ENCODE measurements at regions not wholly inside any gene's neighbourhood (a gene's known extent, or its start where the extent isn't known, plus 50 kb on each side); places are given as distances from the start of the nearest gene placed in this dataset.

DNA sequence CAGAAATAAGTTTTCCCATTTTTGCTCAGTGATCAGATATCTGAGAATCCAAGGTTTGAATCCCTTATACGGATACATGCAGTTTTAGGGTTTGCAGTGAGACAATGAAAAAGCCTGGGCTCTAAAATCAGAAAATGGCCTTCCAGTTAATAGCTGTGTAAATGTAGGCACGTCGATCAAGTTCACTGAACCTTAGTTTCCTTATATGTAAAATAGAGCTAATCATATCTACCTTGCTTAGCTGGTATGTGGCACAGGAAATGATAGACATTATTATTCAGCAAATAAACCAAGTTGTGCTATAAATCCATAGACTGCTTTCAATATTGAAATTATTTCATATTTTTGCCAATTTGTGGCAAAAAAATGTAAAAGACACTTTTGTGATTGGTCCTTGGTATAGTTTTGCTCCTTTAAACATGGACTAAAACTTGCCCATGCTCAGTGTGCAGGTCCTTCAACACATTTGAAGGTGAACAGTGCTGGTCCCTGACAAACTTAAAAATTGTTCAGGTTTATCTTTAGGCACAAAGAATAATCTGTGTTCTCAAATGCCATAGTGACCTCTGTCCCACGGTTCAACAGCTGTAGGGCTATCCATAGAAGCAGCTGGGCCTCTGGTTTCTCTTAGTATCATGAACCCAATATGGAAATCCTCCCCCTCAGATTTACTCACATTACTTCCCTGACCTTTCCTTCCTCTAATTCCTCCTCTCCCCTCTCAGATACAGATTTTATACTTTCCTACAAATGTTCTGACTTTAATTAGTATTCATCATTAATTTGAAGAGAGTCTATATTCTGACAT is 51.0 kb downstream of the CCDC54 start:
- no peak for DNase-seq (ENCODE audit: low read depth)

DNA sequence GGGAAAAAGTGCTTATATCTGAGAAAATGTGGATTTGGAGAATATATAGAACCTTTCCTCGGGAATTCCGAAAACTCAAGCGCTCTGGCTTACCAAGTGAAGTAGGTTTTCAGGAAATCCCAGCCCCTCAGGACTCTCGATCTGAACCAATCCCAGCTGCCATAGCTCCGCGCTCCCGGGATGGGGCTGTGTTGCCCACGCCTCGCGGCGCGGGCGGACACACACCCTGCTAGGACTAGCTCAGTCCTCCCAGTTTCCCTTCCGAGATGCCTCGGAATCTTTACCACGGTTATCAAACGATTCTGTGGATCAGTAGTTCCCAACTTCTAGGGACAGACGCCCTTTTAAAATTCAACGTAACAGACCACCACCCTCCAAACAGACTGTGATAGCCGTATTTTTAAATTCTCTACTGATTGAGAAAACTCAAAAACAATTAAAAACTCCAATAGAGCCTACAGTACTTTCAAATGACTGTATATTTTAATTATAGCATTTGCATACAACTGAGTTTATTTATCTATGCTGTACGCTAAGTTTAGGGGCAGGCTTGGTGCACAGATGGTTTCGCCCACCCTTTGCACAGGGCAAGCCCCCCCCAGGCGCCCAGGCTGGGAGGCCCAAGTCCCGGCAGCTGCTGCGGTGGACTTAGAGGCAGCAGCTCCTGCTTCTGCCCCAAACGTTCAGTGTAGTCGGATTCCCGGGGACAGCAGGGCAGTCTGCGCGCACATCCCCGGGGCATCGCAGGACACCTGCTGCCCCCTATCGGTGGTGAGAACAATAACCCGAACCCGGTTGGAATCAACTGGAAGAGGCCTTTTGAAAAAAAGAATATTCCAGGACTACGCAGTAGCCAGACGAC is 52.3 kb downstream of the CCDC54 start:
- peak; percentile 56 for DNase-seq (ENCODE audit: low read depth)

DNA sequence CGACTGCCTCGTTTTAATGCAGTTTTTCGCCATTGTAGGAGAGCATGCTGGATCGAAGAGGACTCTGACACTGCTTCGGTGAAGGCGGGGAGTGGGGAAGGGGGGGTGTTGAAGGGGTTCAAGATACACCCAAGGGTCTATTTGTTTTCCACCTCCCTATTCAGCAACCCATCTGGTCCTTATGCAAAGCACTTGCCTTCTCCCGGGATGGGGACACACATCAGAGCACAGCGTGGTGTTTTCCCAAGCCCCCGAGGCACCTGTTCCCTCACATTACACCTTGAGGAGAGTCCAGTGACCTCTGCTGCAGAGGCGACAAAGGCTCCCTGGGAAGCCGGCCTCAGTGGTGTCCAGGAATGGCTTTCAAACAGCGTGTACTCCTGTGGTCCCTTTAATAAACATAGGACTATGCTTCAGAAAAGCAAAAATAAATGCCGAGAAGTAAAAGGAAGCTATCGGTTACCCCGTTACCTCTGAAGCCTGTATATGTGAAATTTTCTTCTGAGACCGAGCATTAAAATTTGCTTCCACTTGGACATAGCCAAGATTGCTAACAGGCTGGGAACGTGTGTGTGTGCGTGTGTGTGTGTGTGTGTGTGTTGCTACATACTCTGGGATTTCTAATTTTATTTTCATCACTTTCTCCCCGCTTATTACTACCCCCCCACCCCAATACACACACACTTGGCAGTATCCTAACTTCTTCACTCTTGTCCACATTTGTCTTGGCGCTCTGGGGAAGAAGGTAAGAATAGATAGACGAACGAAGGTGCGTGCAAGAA is 53.2 kb downstream of the CCDC54 start:
- DNase-seq (ENCODE audit: low read depth), result peak; percentile 2

GRCh38 chr3:107430996-107431245 is 53.7 kb downstream of the CCDC54 start:
- peak; percentile 18 for DNase-seq (ENCODE audit: low read depth)

- peak; percentile 33 for DNase-seq (ENCODE audit: low read depth)
Observed at GRCh38 chr3:107431246-107432012, 54.2 kb downstream of the CCDC54 start.

- no peak for DNase-seq (ENCODE audit: low read depth)
Observed at GRCh38 chr3:107432013-107432515, 54.8 kb downstream of the CCDC54 start.

DNA sequence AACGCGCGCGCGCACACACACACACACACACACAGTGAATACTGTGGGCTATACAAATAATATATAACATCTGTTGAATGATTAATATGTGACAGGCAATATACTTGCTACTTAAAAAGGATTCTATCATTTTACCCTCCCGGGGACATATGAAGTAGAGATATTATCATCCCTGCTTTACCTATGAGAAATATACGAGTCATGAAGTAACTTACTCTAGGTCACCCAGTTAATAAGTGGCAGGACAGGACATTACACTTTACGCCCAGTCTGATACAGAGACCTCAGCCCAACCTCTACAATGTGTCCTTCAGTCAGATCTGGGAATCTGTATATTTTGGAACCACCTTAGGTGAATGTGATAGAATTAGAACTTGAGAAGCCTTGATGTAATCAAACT is 55.4 kb downstream of the CCDC54 start:
- DNase-seq (ENCODE audit: low read depth), result no peak

- no peak for DNase-seq (ENCODE audit: low read depth)
Observed at GRCh38 chr3:107436029-107436428, 58.8 kb downstream of the CCDC54 start.

- no peak for DNase-seq (ENCODE audit: low read depth)
Observed at GRCh38 chr3:107438671-107439070, 61.4 kb downstream of the CCDC54 start.

GRCh38 chr3:107441617-107442016 is 64.4 kb downstream of the CCDC54 start:
- DNase-seq (ENCODE audit: low read depth), result no peak

- no peak for DNase-seq (ENCODE audit: low read depth)
Observed at GRCh38 chr3:107443461-107443860, 66.2 kb downstream of the CCDC54 start.

DNA sequence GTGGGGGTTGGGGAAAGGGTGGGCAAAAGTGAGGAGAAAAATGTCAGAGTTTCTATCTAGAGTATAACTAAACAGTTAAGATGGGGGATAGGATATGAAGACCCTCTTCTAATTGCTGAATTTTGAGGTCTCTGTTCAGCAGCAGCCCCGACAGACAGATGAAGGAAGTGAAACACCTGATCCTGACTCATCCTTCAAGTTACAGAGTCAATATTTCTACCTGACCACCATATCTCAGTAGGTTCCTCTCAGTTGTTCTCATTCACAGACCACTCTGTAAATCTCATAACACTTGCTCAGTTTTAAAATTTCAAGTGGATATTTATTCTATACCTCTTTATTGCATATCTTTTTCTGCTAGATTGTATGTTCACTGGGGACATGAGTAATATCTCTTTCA is 69.5 kb downstream of the CCDC54 start:
- no peak for DNase-seq (ENCODE audit: low read depth)

DNA sequence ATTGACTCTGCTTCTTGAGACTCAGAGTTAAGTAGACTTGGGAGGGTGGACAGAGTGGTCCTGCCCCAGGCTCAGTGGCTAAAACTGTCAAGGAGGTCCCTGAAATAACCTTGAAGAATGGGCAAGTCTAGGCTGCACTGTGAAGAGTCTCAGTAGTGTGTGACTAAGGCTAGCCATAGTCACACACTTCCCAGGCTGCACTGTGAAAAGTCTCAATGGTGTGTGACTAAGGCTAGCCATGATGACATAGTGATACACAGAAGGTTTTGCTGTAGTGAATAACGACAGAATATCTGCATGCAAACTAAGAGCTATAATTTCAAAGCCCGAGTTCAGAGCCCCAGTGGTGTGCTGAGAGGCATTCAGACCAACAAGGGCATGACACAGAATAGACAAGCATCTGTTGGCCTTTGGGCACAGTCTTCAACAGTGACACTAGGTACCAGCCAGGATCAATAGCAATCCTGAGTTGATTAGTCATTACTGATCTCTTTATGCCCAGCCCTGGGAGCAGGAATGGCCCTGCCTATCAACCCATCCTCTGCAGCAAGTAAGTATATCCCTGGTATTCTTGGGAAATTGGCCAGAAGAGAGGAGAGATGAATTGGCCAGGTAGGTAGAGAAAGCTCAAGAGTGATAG is 72.4 kb upstream of the BBX start:
- peak; percentile 1 for DNase-seq (ENCODE audit: low read depth)

DNA sequence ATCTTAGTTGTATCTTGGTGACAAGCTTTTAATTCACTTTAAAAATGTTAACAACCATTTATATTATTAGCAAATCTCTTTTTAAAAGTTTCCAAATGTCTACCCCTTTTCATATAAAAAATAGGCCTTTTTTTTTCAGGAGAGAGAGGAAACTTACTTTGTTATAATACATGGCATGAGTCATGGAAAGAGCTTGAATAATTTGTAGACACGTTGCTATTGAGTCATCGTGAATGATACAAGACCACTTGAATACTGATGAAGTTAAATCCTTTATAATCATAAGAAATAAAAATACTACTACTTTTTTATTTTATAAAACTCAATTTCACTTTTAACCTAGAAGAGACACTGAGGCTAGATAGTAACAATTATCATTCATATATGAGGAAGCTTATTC is 70.3 kb upstream of the BBX start:
- DNase-seq (ENCODE audit: low read depth), result no peak

- DNase-seq (ENCODE audit: low read depth), result no peak
Observed at GRCh38 chr3:107453504-107453903, 69.3 kb upstream of the BBX start.

GRCh38 chr3:107455621-107456020 is 67.1 kb upstream of the BBX start:
- no peak for DNase-seq (ENCODE audit: low read depth)

DNA sequence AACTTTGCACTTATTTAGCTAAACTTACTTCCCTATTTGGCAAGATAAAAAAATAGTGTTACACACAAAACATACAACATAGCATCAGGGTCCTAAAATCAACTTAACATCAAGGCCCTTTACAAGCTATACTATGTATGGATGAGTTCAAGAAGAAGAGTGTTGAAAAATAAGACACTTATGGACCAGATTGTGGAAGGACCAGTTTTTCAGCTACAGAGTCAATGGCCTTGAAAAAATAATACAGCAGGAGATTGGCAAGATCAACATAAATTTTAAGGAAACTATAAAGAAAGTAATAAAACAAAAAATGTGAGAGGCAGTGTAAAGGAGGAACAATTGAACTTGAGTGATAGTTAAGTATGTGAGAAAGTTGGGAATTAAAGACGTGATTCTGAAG is 66.3 kb upstream of the BBX start:
- no peak for DNase-seq (ENCODE audit: low read depth)

- no peak for DNase-seq (ENCODE audit: low read depth)
Observed at GRCh38 chr3:107458871-107459270, 63.9 kb upstream of the BBX start.

GRCh38 chr3:107461721-107462120 is 61.0 kb upstream of the BBX start:
- no peak for DNase-seq (ENCODE audit: low read depth)

GRCh38 chr3:107464037-107464436 is 58.7 kb upstream of the BBX start:
- DNase-seq (ENCODE audit: low read depth), result no peak

- no peak for DNase-seq (ENCODE audit: low read depth)
Observed at GRCh38 chr3:107465064-107465631, 57.6 kb upstream of the BBX start.

Data from activated T-cell treated with anti-CD3 and anti-CD28 coated beads for 48 hours (primary cell).